ENCODE measurements at regions not wholly inside any gene's neighbourhood (a gene's known extent, or its start where the extent isn't known, plus 50 kb on each side); places are given as distances from the start of the nearest gene placed in this dataset.

GRCh38 chr3:105033081-105033480 is 333.6 kb upstream of the ALCAM start:
- POLR2A ChIA-PET: no interaction called here
- Histone ChIP-seq H3K4me3 (ENCODE audit: low read depth, low read length) (no peak overlapping the region), H3K9me3 (no peaks in the 10 kb centered on the region), H3K27me3 (replicated peaks; ENCODE audit: control insufficient read depth, insufficient read depth, low read length) (no peaks in the 10 kb centered on the region), H3K36me3 (ENCODE audit: control insufficient read depth, insufficient read depth, low read length) (no peaks in the 10 kb centered on the region), H3K4me1 (no peaks in the 10 kb centered on the region)
- intact Hi-C loops (cut with micrococcal nuclease; ENCODE audit: unreplicated experiment): no loop called here
- CTCF ChIA-PET: no interaction called here
- Mint-ChIP-seq H3K27ac (ENCODE audit: unreplicated experiment) (no peak overlapping the region), H3K9me3 (ENCODE audit: unreplicated experiment) (no peaks in the 10 kb centered on the region), H3K4me1 (ENCODE audit: low read depth, unreplicated experiment) (peaks cover 7% of the 10 kb centered on the region), H3K4me3 (ENCODE audit: unreplicated experiment) (no peak overlapping the region), H3K27me3 (ENCODE audit: insufficient read depth, unreplicated experiment) (no peaks in the 10 kb centered on the region), H3K36me3 (ENCODE audit: insufficient read depth, unreplicated experiment) (no peaks in the 10 kb centered on the region)
- no peak for DNase-seq
- no TSS peak for BruUV-seq (replicated peaks)
- no peak for TF ChIP-seq CTCF (IDR thresholded peaks at IDR 0.05; ENCODE audit: insufficient read depth in 1 of 2, low read depth in 1 of 2, low read length in 1 of 2, severe bottlenecking in 1 of 2, unreplicated experiment in 1 of 2)

- Histone ChIP-seq H3K27me3 (replicated peaks; ENCODE audit: control insufficient read depth, insufficient read depth, low read length) (no peaks in the 10 kb centered on the region), H3K4me3 (ENCODE audit: low read depth, low read length) (no peak overlapping the region), H3K4me1 (no peaks in the 10 kb centered on the region), H3K9me3 (no peaks in the 10 kb centered on the region), H3K36me3 (ENCODE audit: control insufficient read depth, insufficient read depth, low read length) (no peaks in the 10 kb centered on the region)
- no TSS peak for BruUV-seq (replicated peaks)
- H3K4me3 Mint-ChIP-seq (ENCODE audit: unreplicated experiment): no peak overlapping the region
- H3K27me3 Mint-ChIP-seq (ENCODE audit: insufficient read depth, unreplicated experiment): no peaks in the 10 kb centered on the region
- H3K27ac Mint-ChIP-seq (ENCODE audit: unreplicated experiment): no peak overlapping the region
- ChIA-PET CTCF (no interaction called here), POLR2A (no interaction called here)
- H3K36me3 Mint-ChIP-seq (ENCODE audit: insufficient read depth, unreplicated experiment): no peaks in the 10 kb centered on the region
- intact Hi-C loops (cut with micrococcal nuclease; ENCODE audit: unreplicated experiment): no loop called here
- no peaks in the 10 kb centered on the region for H3K9me3 Mint-ChIP-seq (ENCODE audit: unreplicated experiment)
- H3K4me1 Mint-ChIP-seq (ENCODE audit: low read depth, unreplicated experiment): no peaks in the 10 kb centered on the region
- TF ChIP-seq CTCF (IDR thresholded peaks at IDR 0.05; ENCODE audit: insufficient read depth in 1 of 2, low read depth in 1 of 2, low read length in 1 of 2, severe bottlenecking in 1 of 2, unreplicated experiment in 1 of 2): no peak
- DNase-seq: no peak
Measured at GRCh38 chr3:105039004-105039403, 327.7 kb upstream of the ALCAM start.

GRCh38 chr3:105040026-105040622 is 326.6 kb upstream of the ALCAM start:
- no peaks in the 10 kb centered on the region for H3K9me3 ChIP-seq
- Mint-ChIP-seq H3K27me3 (ENCODE audit: insufficient read depth, unreplicated experiment) (no peaks in the 10 kb centered on the region), H3K36me3 (ENCODE audit: insufficient read depth, unreplicated experiment) (no peaks in the 10 kb centered on the region), H3K4me1 (ENCODE audit: low read depth, unreplicated experiment) (no peaks in the 10 kb centered on the region), H3K9me3 (ENCODE audit: unreplicated experiment) (no peaks in the 10 kb centered on the region), H3K27ac (ENCODE audit: unreplicated experiment) (no peak overlapping the region), H3K4me3 (ENCODE audit: unreplicated experiment) (no peak overlapping the region)
- no peaks in the 10 kb centered on the region for H3K27me3 ChIP-seq (replicated peaks; ENCODE audit: control insufficient read depth, insufficient read depth, low read length)
- ChIA-PET CTCF (no interaction called here), POLR2A (no interaction called here)
- no peak overlapping the region for H3K4me3 ChIP-seq (ENCODE audit: low read depth, low read length)
- no TSS peak for BruUV-seq (replicated peaks)
- intact Hi-C loops (cut with micrococcal nuclease; ENCODE audit: unreplicated experiment): no loop called here
- DNase-seq: no peak
- no peak for TF ChIP-seq CTCF (IDR thresholded peaks at IDR 0.05; ENCODE audit: insufficient read depth in 1 of 2, low read depth in 1 of 2, low read length in 1 of 2, severe bottlenecking in 1 of 2, unreplicated experiment in 1 of 2)
- no peaks in the 10 kb centered on the region for H3K36me3 ChIP-seq (ENCODE audit: control insufficient read depth, insufficient read depth, low read length)
- H3K4me1 ChIP-seq: no peaks in the 10 kb centered on the region

All from Caco-2 (cell line).